Pancreas (tissue), 10 donors: ENCODE measurements at regions not wholly inside any gene's neighbourhood (a gene's known extent, or its start where the extent isn't known, plus 50 kb on each side); places are given as distances from the start of the nearest gene placed in this dataset.

Experiments used
- ATAC-seq, 4 donors: fragments of 200-7000 bp; cut with Tn5 transposase; one replicate each; pipeline versions ENCODE4 v1.8.0 to v1.9.1; 2020; ENCODE audit warnings: mild to moderate bottlenecking in 4 of 4, moderate library complexity in 4 of 4
- DNase-seq, 6 donors: peaks; one replicate each; pipeline ENCODE4 v3.0.0-alpha.2; 2020
- FAIRE-seq: peaks from 2 replicates; lab custom pipeline; 2012; peaks lifted over from hg19 to GRCh38; lab: Jason Lieb, UNC
- H3K27ac ChIP-seq, 4 donors: fragments of 200-600 bp; sonication (generic); 1 replicate in 3 of 4; 2 replicates in 1 of 4; pipeline versions ENCODE4 v1.5.0 to v1.8.0; 2020
- H3K27me3 ChIP-seq, 4 donors: fragments of 200-600 bp; one replicate each; pipeline ENCODE4 v1.8.0; 2021
- H3K36me3 ChIP-seq, 3 donors: fragments of 200-600 bp; sonication (generic) in 1 of 3; one replicate each; pipeline versions ENCODE4 v1.5.0 to v1.8.0; 2020 to 2021
- H3K4me1 ChIP-seq, 3 donors: fragments of 200-600 bp; one replicate each; pipeline ENCODE4 v1.8.0; 2021
- H3K4me3 ChIP-seq, 4 donors: fragments of 200-600 bp; sonication (generic) in 2 of 4; one replicate each; pipeline versions ENCODE4 v1.5.0 to v1.8.0; 2020 to 2021
- H3K9me3 ChIP-seq, 4 donors: fragments of 200-600 bp; one replicate each; pipeline ENCODE4 v1.8.0; 2021
- WGBS, 2 donors: extraction: QIAGEN DNeasy Blood & Tissue Kit; methylation state at CpG; one replicate each; pipeline ENCODE4 v1.1.7; 2013; 5-methylcytosine and 5-hydroxymethylcytosine counted together
- intact Hi-C, 3 donors: fragments of 100-400 bp; cut with DNase I; formaldehyde crosslinking; loops; one replicate each; pipeline versions ENCODE4 v1.11.1 to v1.14.2; 2022
- TF ChIP-seq, protein P1 (sequence below), 4 donors: fragments of 200-600 bp; sonication (generic) in 3 of 4; IDR thresholded peaks; one replicate each; pipeline versions ENCODE4 v1.5.0 to v1.8.0; 2021; ENCODE audit warnings: antibody characterized with exemption in 4 of 4
- donor health status: healthy with polysubstance abuse.
- donor health status: DM: no; HTN: no; CAD: no; lungs with moderate emphysema.
- donor health status: DM: no; HTN: no; CAD: no.
- donor health status: control.
- donor health status: control.
- donor health status: Bipolar disorder and iron deficiency.
- donor health status: DM: yes; HTN: yes; CAD: no.
- donor health status: DM: no; HTN: no; CAD: no.
- donor health status: DM: no; HTN: no; CAD: no.
- donor health status: DM: yes; HTN: yes; CAD: no.

GRCh38 chr3:27661797-27662196, 60.3 kb downstream of the EOMES start:
- no peak overlapping the region for H3K27ac ChIP-seq
- WGBS, 2 donors = 49 to 60% methylated on average over 3 of the region's 3 CpGs
- TF ChIP-seq, protein P1, sequence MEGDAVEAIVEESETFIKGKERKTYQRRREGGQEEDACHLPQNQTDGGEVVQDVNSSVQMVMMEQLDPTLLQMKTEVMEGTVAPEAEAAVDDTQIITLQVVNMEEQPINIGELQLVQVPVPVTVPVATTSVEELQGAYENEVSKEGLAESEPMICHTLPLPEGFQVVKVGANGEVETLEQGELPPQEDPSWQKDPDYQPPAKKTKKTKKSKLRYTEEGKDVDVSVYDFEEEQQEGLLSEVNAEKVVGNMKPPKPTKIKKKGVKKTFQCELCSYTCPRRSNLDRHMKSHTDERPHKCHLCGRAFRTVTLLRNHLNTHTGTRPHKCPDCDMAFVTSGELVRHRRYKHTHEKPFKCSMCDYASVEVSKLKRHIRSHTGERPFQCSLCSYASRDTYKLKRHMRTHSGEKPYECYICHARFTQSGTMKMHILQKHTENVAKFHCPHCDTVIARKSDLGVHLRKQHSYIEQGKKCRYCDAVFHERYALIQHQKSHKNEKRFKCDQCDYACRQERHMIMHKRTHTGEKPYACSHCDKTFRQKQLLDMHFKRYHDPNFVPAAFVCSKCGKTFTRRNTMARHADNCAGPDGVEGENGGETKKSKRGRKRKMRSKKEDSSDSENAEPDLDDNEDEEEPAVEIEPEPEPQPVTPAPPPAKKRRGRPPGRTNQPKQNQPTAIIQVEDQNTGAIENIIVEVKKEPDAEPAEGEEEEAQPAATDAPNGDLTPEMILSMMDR (IDR thresholded peaks at IDR 0.05) = no peak
- intact Hi-C loops = loop anchor here in 1 of 3 donors (10.0 kb wide), 1 partner anchor 337 kb away; no protein-coding TSS in a partner anchor
- DNase-seq (no peak), FAIRE-seq (no peak), ATAC-seq (no peak)
- H3K27me3 ChIP-seq = no peaks in the 10 kb centered on the region
- H3K9me3 ChIP-seq = no peaks in the 10 kb centered on the region
- no peaks in the 10 kb centered on the region for H3K36me3 ChIP-seq
- no peaks in the 10 kb centered on the region for H3K4me1 ChIP-seq
- no peak overlapping the region for H3K4me3 ChIP-seq

DNA sequence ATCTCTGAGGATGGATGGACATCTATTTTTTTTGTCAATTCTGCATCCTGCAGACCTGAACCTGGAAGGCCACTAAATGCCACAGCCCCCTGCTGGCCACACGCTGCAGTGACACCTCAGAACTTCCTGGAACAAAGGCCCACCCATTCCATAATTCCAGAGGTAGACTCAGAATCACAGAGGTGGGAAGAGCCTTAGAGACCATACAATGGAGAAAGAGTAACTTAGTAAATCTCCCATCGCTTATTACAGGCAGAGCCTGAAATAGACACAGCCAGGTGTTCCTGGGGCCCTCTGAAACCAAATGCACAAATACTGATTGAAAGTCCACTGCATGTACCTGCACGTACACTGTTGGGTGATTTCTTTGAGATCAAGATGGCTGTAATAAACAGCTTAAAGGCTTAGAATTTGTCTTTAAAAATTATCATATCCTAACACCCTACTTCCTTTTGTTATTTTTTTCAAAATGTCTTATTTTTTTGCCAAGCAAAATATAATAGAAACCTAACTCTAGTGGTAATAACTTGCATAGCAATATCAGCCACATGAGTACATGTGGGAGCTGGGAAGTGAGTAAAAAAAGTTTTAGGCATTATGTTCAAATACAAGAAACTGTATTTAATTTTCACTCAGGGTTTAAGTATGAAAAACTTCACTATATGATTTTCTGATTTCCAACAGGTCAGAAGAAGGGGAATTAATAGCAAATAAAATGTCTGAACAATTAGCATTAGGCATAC, 62.7 kb downstream of the EOMES start:
- 52 to 54% methylated on average over 3 of the region's 3 CpGs for whole genome bisulfite sequencing, 2 donors
- H3K9me3 ChIP-seq = no peaks in the 10 kb centered on the region
- FAIRE-seq = no peak
- no peaks in the 10 kb centered on the region for H3K4me1 ChIP-seq
- TF ChIP-seq, protein P1 (IDR thresholded peaks at IDR 0.05) = peak; percentile 52 to 74 (median 64)
- intact Hi-C loops = loop anchor here in 1 of 3 donors (10.0 kb wide), 1 partner anchor 335 kb away; no protein-coding TSS in a partner anchor
- peak; percentile 48 to 91 (median 85) for ATAC-seq
- no peak overlapping the region for H3K4me3 ChIP-seq
- H3K27ac ChIP-seq = no peak overlapping the region
- no peaks in the 10 kb centered on the region for H3K27me3 ChIP-seq
- no peaks in the 10 kb centered on the region for H3K36me3 ChIP-seq
- DNase-seq = peak in 4 of 6 donors; percentile 20 to 78 (median 50)

DNA sequence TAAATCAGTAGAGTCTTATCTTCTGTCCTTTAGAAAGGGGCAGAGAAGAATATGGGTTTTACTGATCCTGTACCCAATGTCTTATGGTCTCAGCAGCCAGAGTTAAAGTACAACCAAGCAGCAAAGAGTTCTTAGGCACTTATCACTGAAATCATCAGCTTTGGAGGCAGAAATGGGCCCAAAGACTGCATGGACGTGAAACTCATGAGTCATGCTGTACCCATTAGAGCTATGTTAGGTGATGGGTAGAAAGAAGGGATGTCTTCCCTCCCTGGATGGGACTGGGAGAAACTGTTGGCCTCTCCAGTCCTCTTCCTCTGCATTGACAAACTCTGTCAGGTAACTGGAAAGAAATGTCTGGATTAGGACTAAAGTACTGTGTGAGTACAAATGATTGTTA, 63.4 kb downstream of the EOMES start:
- Histone ChIP-seq H3K4me3 (no peak overlapping the region), H3K27ac (no peak overlapping the region), H3K4me1 (no peaks in the 10 kb centered on the region), H3K36me3 (no peaks in the 10 kb centered on the region), H3K27me3 (no peaks in the 10 kb centered on the region), H3K9me3 (no peaks in the 10 kb centered on the region)
- no peak for DNase-seq
- FAIRE-seq = no peak
- TF ChIP-seq, protein P1 (IDR thresholded peaks at IDR 0.05) = no peak
- WGBS, 2 donors = 54 to 63% methylated on average over 1 of the region's 1 CpG
- ATAC-seq = no peak
- intact Hi-C loops = no loop called here

- no peak overlapping the region for H3K27ac ChIP-seq
- H3K4me3 ChIP-seq = no peak overlapping the region
- TF ChIP-seq, protein P1 (IDR thresholded peaks at IDR 0.05) = no peak
- ATAC-seq (no peak), FAIRE-seq (no peak), DNase-seq (no peak)
- H3K27me3 ChIP-seq = no peaks in the 10 kb centered on the region
- no peaks in the 10 kb centered on the region for H3K4me1 ChIP-seq
- no peaks in the 10 kb centered on the region for H3K9me3 ChIP-seq
- no peaks in the 10 kb centered on the region for H3K36me3 ChIP-seq
- intact Hi-C loops = no loop called here
- 67 to 74% methylated on average over 2 of the region's 2 CpGs for WGBS, 2 donors
Observed at GRCh38 chr3:27657871-27658270, 64.3 kb downstream of the EOMES start.

- no peaks in the 10 kb centered on the region for H3K4me1 ChIP-seq
- H3K27me3 ChIP-seq = no peaks in the 10 kb centered on the region
- DNase-seq (no peak), ATAC-seq (no peak), FAIRE-seq (no peak)
- WGBS, 2 donors = 71 to 77% methylated on average over 4 of the region's 4 CpGs
- H3K36me3 ChIP-seq = no peaks in the 10 kb centered on the region
- intact Hi-C loops = no loop called here
- H3K27ac ChIP-seq = no peak overlapping the region
- H3K4me3 ChIP-seq = no peak overlapping the region
- no peaks in the 10 kb centered on the region for H3K9me3 ChIP-seq
- TF ChIP-seq, protein P1 (IDR thresholded peaks at IDR 0.05) = no peak
Observed at GRCh38 chr3:27657404-27657803, 64.7 kb downstream of the EOMES start.
